ENCODE measurements at regions not wholly inside any gene's neighbourhood (a gene's known extent, or its start where the extent isn't known, plus 50 kb on each side); places are given as distances from the start of the nearest gene placed in this dataset.
"Not testable (repeated sequence)": the region's sequence is repeated elsewhere in the genome, so short reads cannot be mapped to it uniquely, and the experiment has no call there.

GRCh38 chr13:88817560-88817959 lies 1146.4 kb downstream of the SLITRK5 start:
- no peak overlapping the region for H3K27ac ChIP-seq (ENCODE audit: low read depth, low read length)
- no peak overlapping the region for H3K4me3 ChIP-seq (ENCODE audit: low read depth, low read length)
- H3K4me1 ChIP-seq (ENCODE audit: control insufficient read depth, insufficient read depth, low read length), result no peaks in the 10 kb centered on the region
- DNase-seq (ENCODE audit: low read depth in 4 of 6, low spot score in 6 of 6), result no peak
- WGBS (ENCODE audit: insufficient coverage), result no CpG with 5 or more reads among the region's 2 CpGs
- no peaks in the 10 kb centered on the region for H3K36me3 ChIP-seq (ENCODE audit: control insufficient read depth, insufficient read depth, low read length)
- peaks cover 3% of the 10 kb centered on the region for H3K9me3 ChIP-seq (ENCODE audit: control insufficient read depth, insufficient read depth, low read length)
- no peaks in the 10 kb centered on the region for H3K27me3 ChIP-seq (ENCODE audit: control insufficient read depth, insufficient read depth, low read length)

DNA sequence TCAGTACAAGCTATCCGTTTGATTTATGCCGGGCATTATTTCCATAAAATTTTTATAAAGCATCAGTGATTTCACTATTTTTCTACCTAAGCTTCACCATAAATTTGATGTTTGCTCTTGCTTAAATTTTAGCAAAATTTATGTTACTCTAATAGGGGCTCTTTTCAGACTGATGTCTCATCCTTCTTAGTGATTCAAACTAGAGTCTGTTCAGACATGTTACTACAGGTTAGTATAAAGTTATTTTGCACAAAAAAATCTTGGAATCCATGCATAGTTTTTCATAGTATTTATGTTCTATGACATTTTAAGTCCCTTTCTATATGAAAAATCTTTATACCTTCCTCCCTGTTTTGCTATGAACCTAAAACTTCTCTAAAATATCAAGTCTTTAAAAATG lies 1151.9 kb downstream of the SLITRK5 start:
- Histone ChIP-seq H3K9me3 (ENCODE audit: control insufficient read depth, insufficient read depth, low read length) (no peaks in the 10 kb centered on the region), H3K4me3 (ENCODE audit: low read depth, low read length) (no peak overlapping the region), H3K27ac (ENCODE audit: low read depth, low read length) (no peak overlapping the region), H3K4me1 (ENCODE audit: control insufficient read depth, insufficient read depth, low read length) (no peaks in the 10 kb centered on the region), H3K36me3 (ENCODE audit: control insufficient read depth, insufficient read depth, low read length) (no peaks in the 10 kb centered on the region), H3K27me3 (ENCODE audit: control insufficient read depth, insufficient read depth, low read length) (no peaks in the 10 kb centered on the region)
- WGBS (ENCODE audit: insufficient coverage), result no CpG with 5 or more reads among the region's 2 CpGs
- no peak for DNase-seq (ENCODE audit: low read depth in 4 of 6, low spot score in 6 of 6)

DNA sequence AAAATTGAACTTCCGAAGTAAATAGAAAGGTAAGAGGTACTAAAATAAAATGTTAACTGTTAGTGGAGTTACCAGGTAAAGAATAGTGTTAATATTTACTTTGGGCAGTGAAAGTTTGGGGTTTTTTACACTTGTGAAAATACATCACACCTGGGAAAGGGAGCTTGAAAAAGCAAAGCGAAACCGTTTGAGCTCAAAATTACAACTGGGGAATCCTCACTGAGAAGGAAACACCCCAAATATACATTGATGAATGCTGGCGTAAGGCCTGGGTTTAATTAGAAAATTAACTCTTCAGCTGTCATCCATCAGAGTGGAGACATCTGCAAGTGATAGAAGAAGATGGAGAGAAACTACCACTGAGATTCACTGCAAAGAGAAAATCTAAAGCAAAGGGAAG lies 1153.0 kb downstream of the SLITRK5 start:
- no peak overlapping the region for H3K4me3 ChIP-seq (ENCODE audit: low read depth, low read length)
- no peaks in the 10 kb centered on the region for H3K27me3 ChIP-seq (ENCODE audit: control insufficient read depth, insufficient read depth, low read length)
- H3K9me3 ChIP-seq (ENCODE audit: control insufficient read depth, insufficient read depth, low read length), result no peaks in the 10 kb centered on the region
- no peak for DNase-seq (ENCODE audit: low read depth in 4 of 6, low spot score in 6 of 6)
- no peaks in the 10 kb centered on the region for H3K4me1 ChIP-seq (ENCODE audit: control insufficient read depth, insufficient read depth, low read length)
- WGBS (ENCODE audit: insufficient coverage), result no CpG with 5 or more reads among the region's 4 CpGs
- H3K36me3 ChIP-seq (ENCODE audit: control insufficient read depth, insufficient read depth, low read length), result no peaks in the 10 kb centered on the region
- H3K27ac ChIP-seq (ENCODE audit: low read depth, low read length), result no peak overlapping the region

- H3K9me3 ChIP-seq (ENCODE audit: control insufficient read depth, insufficient read depth, low read length), result no peaks in the 10 kb centered on the region
- no peak for DNase-seq (ENCODE audit: low read depth in 4 of 6, low spot score in 6 of 6)
- H3K27me3 ChIP-seq (ENCODE audit: control insufficient read depth, insufficient read depth, low read length), result no peaks in the 10 kb centered on the region
- WGBS (ENCODE audit: insufficient coverage), result 100% methylated on average over 1 of the region's 3 CpGs
- no peak overlapping the region for H3K4me3 ChIP-seq (ENCODE audit: low read depth, low read length)
- no peak overlapping the region for H3K27ac ChIP-seq (ENCODE audit: low read depth, low read length)
- H3K4me1 ChIP-seq (ENCODE audit: control insufficient read depth, insufficient read depth, low read length), result no peaks in the 10 kb centered on the region
- no peaks in the 10 kb centered on the region for H3K36me3 ChIP-seq (ENCODE audit: control insufficient read depth, insufficient read depth, low read length)
Observed at GRCh38 chr13:88840085-88840484, 1168.9 kb downstream of the SLITRK5 start.

DNA sequence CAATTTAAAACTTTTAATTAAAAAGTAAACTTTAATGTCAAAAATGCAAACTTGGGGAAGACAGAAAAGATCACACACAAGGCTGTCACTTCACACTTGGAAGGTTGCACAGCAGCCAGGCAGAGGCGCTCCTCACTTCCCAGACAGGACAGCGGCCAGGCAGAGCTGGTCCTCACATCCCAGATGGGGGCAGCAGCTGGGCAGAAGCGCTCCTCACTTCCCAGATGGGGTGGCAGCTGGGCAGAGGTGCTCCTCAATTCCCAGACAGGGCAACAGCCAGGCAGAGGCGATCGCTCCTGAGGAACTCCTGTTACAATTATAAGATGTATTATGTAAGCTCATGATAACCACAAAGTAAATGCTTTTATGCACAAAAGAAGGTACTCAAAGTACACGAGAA lies 1181.1 kb downstream of the SLITRK5 start:
- not testable (repeated sequence) for H3K4me3 ChIP-seq (ENCODE audit: low read depth, low read length); H3K36me3 ChIP-seq (ENCODE audit: control insufficient read depth, insufficient read depth, low read length); H3K27me3 ChIP-seq (ENCODE audit: control insufficient read depth, insufficient read depth, low read length); DNase-seq (ENCODE audit: low read depth in 4 of 6, low spot score in 6 of 6); H3K4me1 ChIP-seq (ENCODE audit: control insufficient read depth, insufficient read depth, low read length); H3K9me3 ChIP-seq (ENCODE audit: control insufficient read depth, insufficient read depth, low read length); H3K27ac ChIP-seq (ENCODE audit: low read depth, low read length)
- WGBS (ENCODE audit: insufficient coverage), result 100% methylated on average over 3 of the region's 6 CpGs

- Histone ChIP-seq H3K27me3 (ENCODE audit: control insufficient read depth, insufficient read depth, low read length) (no peaks in the 10 kb centered on the region), H3K36me3 (ENCODE audit: control insufficient read depth, insufficient read depth, low read length) (no peaks in the 10 kb centered on the region), H3K4me3 (ENCODE audit: low read depth, low read length) (no peak overlapping the region), H3K9me3 (ENCODE audit: control insufficient read depth, insufficient read depth, low read length) (peaks cover 4% of the 10 kb centered on the region), H3K27ac (ENCODE audit: low read depth, low read length) (no peak overlapping the region), H3K4me1 (ENCODE audit: control insufficient read depth, insufficient read depth, low read length) (no peaks in the 10 kb centered on the region)
- no peak for DNase-seq (ENCODE audit: low read depth in 4 of 6, low spot score in 6 of 6)
- WGBS (ENCODE audit: insufficient coverage), result no CpG with 5 or more reads among the region's 1 CpG
Observed at GRCh38 chr13:88857256-88857655, 1186.1 kb downstream of the SLITRK5 start.

- no peaks in the 10 kb centered on the region for H3K4me1 ChIP-seq (ENCODE audit: control insufficient read depth, insufficient read depth, low read length)
Observed at GRCh38 chr13:88862095-88862620, 1191.0 kb downstream of the SLITRK5 start.

GRCh38 chr13:88863116-88863515 lies 1191.9 kb downstream of the SLITRK5 start:
- Histone ChIP-seq H3K27ac (ENCODE audit: low read depth, low read length) (no peak overlapping the region), H3K9me3 (ENCODE audit: control insufficient read depth, insufficient read depth, low read length) (no peaks in the 10 kb centered on the region), H3K4me1 (ENCODE audit: control insufficient read depth, insufficient read depth, low read length) (no peaks in the 10 kb centered on the region), H3K36me3 (ENCODE audit: control insufficient read depth, insufficient read depth, low read length) (no peaks in the 10 kb centered on the region), H3K4me3 (ENCODE audit: low read depth, low read length) (no peak overlapping the region), H3K27me3 (ENCODE audit: control insufficient read depth, insufficient read depth, low read length) (no peaks in the 10 kb centered on the region)
- peak in 1 of 6 donors; percentile 86 for DNase-seq (ENCODE audit: low read depth in 4 of 6, low spot score in 6 of 6)
- 71% methylated on average over 1 of the region's 4 CpGs for WGBS (ENCODE audit: insufficient coverage)

More at GRCh38 chr13:88862095-88862620, 1191.0 kb downstream of the SLITRK5 start:
- no peaks in the 10 kb centered on the region for H3K9me3 ChIP-seq (ENCODE audit: control insufficient read depth, insufficient read depth, low read length)
- DNase-seq (ENCODE audit: low read depth in 4 of 6, low spot score in 6 of 6), result peak in 2 of 6 donors; percentile 0 to 61
- H3K27ac ChIP-seq (ENCODE audit: low read depth, low read length), result no peak overlapping the region
- no CpG with 5 or more reads among the region's 2 CpGs for WGBS (ENCODE audit: insufficient coverage)
- no peaks in the 10 kb centered on the region for H3K36me3 ChIP-seq (ENCODE audit: control insufficient read depth, insufficient read depth, low read length)
- H3K27me3 ChIP-seq (ENCODE audit: control insufficient read depth, insufficient read depth, low read length), result no peaks in the 10 kb centered on the region
- H3K4me3 ChIP-seq (ENCODE audit: low read depth, low read length), result no peak overlapping the region

DNA sequence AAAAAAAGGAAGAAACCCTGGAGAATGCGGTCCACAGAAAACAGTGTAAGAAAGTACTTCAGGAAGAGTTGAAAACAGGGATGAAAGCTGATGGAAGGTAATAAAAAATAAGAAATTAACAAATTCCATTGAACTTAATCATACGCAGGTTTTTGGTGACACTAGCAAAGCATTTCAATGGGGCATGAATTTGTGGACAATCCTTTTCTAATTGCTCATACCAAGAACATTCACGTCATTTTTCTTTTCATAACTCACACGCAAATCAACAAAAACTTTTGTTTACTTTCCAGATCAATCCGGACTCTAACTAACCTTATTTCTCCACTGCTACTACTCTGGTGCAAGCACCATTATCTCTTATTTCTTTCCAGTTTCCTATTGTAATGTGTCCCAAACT lies 1195.0 kb downstream of the SLITRK5 start:
- Histone ChIP-seq H3K36me3 (ENCODE audit: control insufficient read depth, insufficient read depth, low read length) (no peaks in the 10 kb centered on the region), H3K27ac (ENCODE audit: low read depth, low read length) (no peak overlapping the region), H3K4me3 (ENCODE audit: low read depth, low read length) (no peak overlapping the region), H3K4me1 (ENCODE audit: control insufficient read depth, insufficient read depth, low read length) (no peaks in the 10 kb centered on the region), H3K9me3 (ENCODE audit: control insufficient read depth, insufficient read depth, low read length) (no peaks in the 10 kb centered on the region), H3K27me3 (ENCODE audit: control insufficient read depth, insufficient read depth, low read length) (no peaks in the 10 kb centered on the region)
- WGBS (ENCODE audit: insufficient coverage), result 95% methylated on average over 2 of the region's 5 CpGs
- no peak for DNase-seq (ENCODE audit: low read depth in 4 of 6, low spot score in 6 of 6)

DNA sequence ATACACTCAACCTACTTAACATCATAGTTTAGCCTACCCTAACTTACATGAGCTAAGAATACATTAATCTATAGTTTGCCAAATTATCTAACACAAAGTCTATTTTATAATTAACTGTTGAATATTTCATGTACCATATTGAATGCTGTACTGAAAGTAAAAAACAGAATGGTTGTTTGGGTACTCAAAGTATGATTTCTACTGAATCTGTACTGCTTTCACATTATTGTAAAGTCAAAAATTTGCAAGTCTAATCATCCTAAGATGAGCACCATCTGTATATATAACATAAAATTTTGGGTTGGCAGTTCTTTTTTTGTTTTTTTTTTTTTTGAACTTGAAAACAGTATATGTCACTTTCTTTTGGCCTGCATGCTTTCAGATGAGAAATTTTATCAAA lies 1212.6 kb downstream of the SLITRK5 start:
- Histone ChIP-seq H3K27me3 (ENCODE audit: control insufficient read depth, insufficient read depth, low read length) (no peaks in the 10 kb centered on the region), H3K9me3 (ENCODE audit: control insufficient read depth, insufficient read depth, low read length) (no peaks in the 10 kb centered on the region), H3K4me3 (ENCODE audit: low read depth, low read length) (no peak overlapping the region), H3K4me1 (ENCODE audit: control insufficient read depth, insufficient read depth, low read length) (no peaks in the 10 kb centered on the region), H3K27ac (ENCODE audit: low read depth, low read length) (no peak overlapping the region), H3K36me3 (ENCODE audit: control insufficient read depth, insufficient read depth, low read length) (no peaks in the 10 kb centered on the region)
- DNase-seq (ENCODE audit: low read depth in 4 of 6, low spot score in 6 of 6), result peak in 1 of 6 donors; percentile 48

All from spinal cord (tissue), 9 donors.